ENCODE measurements at regions not wholly inside any gene's neighbourhood (a gene's known extent, or its start where the extent isn't known, plus 50 kb on each side); places are given as distances from the start of the nearest gene placed in this dataset.

DNA sequence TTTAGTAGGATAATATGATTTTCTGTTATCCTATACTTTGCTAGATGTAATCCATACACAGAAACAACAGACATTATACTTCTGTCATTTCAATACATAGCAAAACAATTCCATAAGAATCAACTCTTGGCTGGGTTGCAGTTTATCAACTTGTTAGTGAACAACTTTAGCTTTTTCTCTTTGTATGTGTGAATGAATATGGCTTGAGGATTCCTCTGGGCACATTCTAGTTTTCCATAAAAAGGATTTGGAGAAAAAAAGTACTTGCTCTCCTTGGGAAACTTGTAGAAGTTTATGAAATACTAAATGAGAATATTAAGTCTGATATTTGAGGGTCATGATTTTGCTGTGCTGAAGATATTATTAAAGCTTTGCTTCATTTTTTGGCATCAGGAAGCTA is 210.7 kb upstream of the GIMD1 start:
- TF ChIP-seq, protein P1, sequence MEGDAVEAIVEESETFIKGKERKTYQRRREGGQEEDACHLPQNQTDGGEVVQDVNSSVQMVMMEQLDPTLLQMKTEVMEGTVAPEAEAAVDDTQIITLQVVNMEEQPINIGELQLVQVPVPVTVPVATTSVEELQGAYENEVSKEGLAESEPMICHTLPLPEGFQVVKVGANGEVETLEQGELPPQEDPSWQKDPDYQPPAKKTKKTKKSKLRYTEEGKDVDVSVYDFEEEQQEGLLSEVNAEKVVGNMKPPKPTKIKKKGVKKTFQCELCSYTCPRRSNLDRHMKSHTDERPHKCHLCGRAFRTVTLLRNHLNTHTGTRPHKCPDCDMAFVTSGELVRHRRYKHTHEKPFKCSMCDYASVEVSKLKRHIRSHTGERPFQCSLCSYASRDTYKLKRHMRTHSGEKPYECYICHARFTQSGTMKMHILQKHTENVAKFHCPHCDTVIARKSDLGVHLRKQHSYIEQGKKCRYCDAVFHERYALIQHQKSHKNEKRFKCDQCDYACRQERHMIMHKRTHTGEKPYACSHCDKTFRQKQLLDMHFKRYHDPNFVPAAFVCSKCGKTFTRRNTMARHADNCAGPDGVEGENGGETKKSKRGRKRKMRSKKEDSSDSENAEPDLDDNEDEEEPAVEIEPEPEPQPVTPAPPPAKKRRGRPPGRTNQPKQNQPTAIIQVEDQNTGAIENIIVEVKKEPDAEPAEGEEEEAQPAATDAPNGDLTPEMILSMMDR (IDR thresholded peaks at IDR 0.05) = no peak
- TF ChIP-seq POLR2A (IDR thresholded peaks at IDR 0.05) = no peak
